Vagina (tissue), 2 donors: ENCODE measurements at regions not wholly inside any gene's neighbourhood (a gene's known extent, or its start where the extent isn't known, plus 50 kb on each side); places are given as distances from the start of the nearest gene placed in this dataset.

Source experiments
- POLR2A ChIP-seq, 2 donors: fragments of 450-650 bp; IDR thresholded peaks; one replicate each; pipeline ENCODE4 v1.6.1; 2017; ENCODE audit warnings: antibody characterized with exemption in 2 of 2, mild to moderate bottlenecking in 2 of 2, moderate library complexity in 2 of 2
- POLR2AphosphoS5 ChIP-seq, 2 donors: sonication (generic); formaldehyde crosslinking; IDR thresholded peaks; one replicate each; pipeline ENCODE4 v1.9.0; 2017; ENCODE audit warnings: antibody characterized with exemption in 2 of 2, mild to moderate bottlenecking in 2 of 2, low read depth in 1 of 2; ENCODE audit not compliant: insufficient read depth in 1 of 2
- TF ChIP-seq, protein P1 (sequence below), 3 experiments: fragments of 450-650 bp in 2 of 3; fragments of 200-600 bp in 1 of 3; sonication (generic) in 1 of 3; IDR thresholded peaks; one replicate each; pipeline ENCODE4 v1.5.1; 2017 to 2019; ENCODE audit warnings: antibody characterized with exemption in 3 of 3, mild to moderate bottlenecking in 2 of 3, moderate library complexity in 2 of 3

DNA sequence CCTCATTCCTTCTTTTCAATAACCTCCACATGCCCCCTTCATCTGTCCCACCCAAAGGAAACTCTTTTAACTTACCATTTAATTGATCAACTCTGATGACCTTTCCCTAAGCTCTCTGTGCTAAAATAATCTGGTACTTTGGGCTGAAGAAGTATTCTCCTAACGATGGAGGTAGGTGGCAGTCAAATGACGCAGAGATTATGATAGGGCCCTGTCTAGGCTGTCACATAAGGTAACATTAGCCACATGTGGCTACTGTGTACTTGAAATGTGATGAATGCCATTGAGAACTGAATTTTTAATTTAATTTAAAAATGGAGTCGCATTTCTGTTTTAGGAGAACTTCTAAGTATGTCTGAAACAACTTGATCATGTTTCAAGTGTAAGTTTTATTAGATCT lies 140.5 kb upstream of the TNP1 start:
- TF ChIP-seq, protein P1, sequence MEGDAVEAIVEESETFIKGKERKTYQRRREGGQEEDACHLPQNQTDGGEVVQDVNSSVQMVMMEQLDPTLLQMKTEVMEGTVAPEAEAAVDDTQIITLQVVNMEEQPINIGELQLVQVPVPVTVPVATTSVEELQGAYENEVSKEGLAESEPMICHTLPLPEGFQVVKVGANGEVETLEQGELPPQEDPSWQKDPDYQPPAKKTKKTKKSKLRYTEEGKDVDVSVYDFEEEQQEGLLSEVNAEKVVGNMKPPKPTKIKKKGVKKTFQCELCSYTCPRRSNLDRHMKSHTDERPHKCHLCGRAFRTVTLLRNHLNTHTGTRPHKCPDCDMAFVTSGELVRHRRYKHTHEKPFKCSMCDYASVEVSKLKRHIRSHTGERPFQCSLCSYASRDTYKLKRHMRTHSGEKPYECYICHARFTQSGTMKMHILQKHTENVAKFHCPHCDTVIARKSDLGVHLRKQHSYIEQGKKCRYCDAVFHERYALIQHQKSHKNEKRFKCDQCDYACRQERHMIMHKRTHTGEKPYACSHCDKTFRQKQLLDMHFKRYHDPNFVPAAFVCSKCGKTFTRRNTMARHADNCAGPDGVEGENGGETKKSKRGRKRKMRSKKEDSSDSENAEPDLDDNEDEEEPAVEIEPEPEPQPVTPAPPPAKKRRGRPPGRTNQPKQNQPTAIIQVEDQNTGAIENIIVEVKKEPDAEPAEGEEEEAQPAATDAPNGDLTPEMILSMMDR (IDR thresholded peaks at IDR 0.05), result no peak
- no peak for TF ChIP-seq POLR2A (IDR thresholded peaks at IDR 0.05)
- no peak for TF ChIP-seq POLR2AphosphoS5 (IDR thresholded peaks at IDR 0.05; ENCODE audit: insufficient read depth in 1 of 2, low read depth in 1 of 2)
